Type B pancreatic cell (in vitro differentiated cells): ENCODE measurements at regions not wholly inside any gene's neighbourhood (a gene's known extent, or its start where the extent isn't known, plus 50 kb on each side); places are given as distances from the start of the nearest gene placed in this dataset.

ENCODE experiments used
- DNase-seq: peaks from one replicate; pipeline ENCODE4 v3.0.0; 2021; ENCODE audit warnings: mixed read lengths; ENCODE audit not compliant: unreplicated experiment; ENCODE audit errors: extremely low spot score
- H3K27ac Mint-ChIP-seq: 2 replicates; pipeline ENCODE4 v1.8.0; 2021; ENCODE audit warnings: mild to moderate bottlenecking, mixed read lengths
- H3K27me3 Mint-ChIP-seq: 2 replicates; pipeline ENCODE4 v1.8.0; 2021; ENCODE audit warnings: mixed read lengths
- H3K36me3 Mint-ChIP-seq: 2 replicates; pipeline ENCODE4 v1.8.0; 2021; ENCODE audit warnings: mixed read lengths
- H3K4me1 Mint-ChIP-seq: one replicate; pipeline ENCODE4 v1.8.0; 2021; ENCODE audit warnings: mixed read lengths; ENCODE audit not compliant: unreplicated experiment
- H3K4me3 Mint-ChIP-seq: 2 replicates; pipeline ENCODE4 v1.8.0; 2021; ENCODE audit warnings: mild to moderate bottlenecking, mixed read lengths
- H3K9me3 Mint-ChIP-seq: 2 replicates; pipeline ENCODE4 v1.8.0; 2021; ENCODE audit warnings: mixed read lengths
- CTCF ChIP-seq: fragments of 200-600 bp; sonication (generic); conservative IDR thresholded peaks from 2 replicates; pipeline ENCODE4 v1.5.0; 2021; ENCODE audit warnings: antibody characterized with exemption, mild to moderate bottlenecking

- no peak overlapping the region for H3K4me3 Mint-ChIP-seq
- H3K4me1 Mint-ChIP-seq, result peaks cover 5% of the 10 kb centered on the region
- H3K27me3 Mint-ChIP-seq, result peaks cover 4% of the 10 kb centered on the region
- DNase-seq, result no peak
- H3K36me3 Mint-ChIP-seq, result no peaks in the 10 kb centered on the region
- TF ChIP-seq CTCF, result no peak
- H3K9me3 Mint-ChIP-seq, result no peaks in the 10 kb centered on the region
- H3K27ac Mint-ChIP-seq, result no peak overlapping the region
Observed at GRCh38 chr6:148682990-148683389, 63.8 kb upstream of the UST start.

GRCh38 chr6:148689168-148689567 lies 57.7 kb upstream of the UST start:
- no peaks in the 10 kb centered on the region for H3K9me3 Mint-ChIP-seq
- H3K27me3 Mint-ChIP-seq, result no peaks in the 10 kb centered on the region
- DNase-seq, result no peak
- H3K27ac Mint-ChIP-seq, result no peak overlapping the region
- H3K36me3 Mint-ChIP-seq, result no peaks in the 10 kb centered on the region
- H3K4me1 Mint-ChIP-seq, result no peaks in the 10 kb centered on the region
- H3K4me3 Mint-ChIP-seq, result no peak overlapping the region
- no peak for TF ChIP-seq CTCF

- H3K27ac Mint-ChIP-seq, result no peak overlapping the region
- no peak overlapping the region for H3K4me3 Mint-ChIP-seq
- H3K27me3 Mint-ChIP-seq, result no peaks in the 10 kb centered on the region
- no peak for TF ChIP-seq CTCF
- no peak for DNase-seq
- H3K9me3 Mint-ChIP-seq, result no peaks in the 10 kb centered on the region
- no peaks in the 10 kb centered on the region for H3K36me3 Mint-ChIP-seq
- no peaks in the 10 kb centered on the region for H3K4me1 Mint-ChIP-seq
Observed at GRCh38 chr6:148693882-148694484, 52.8 kb upstream of the UST start.
